ENCODE measurements at regions not wholly inside any gene's neighbourhood (a gene's known extent, or its start where the extent isn't known, plus 50 kb on each side); places are given as distances from the start of the nearest gene placed in this dataset.

- no peak for DNase-seq
These were observed 473.8 kb downstream of the TAFA4 start for GRCh38 chr3:68458581-68458980.

- DNase-seq, result no peak
These were observed 483.6 kb downstream of the TAFA4 start for GRCh38 chr3:68448510-68449383.

GRCh38 chr3:68447885-68448284 lies 484.5 kb downstream of the TAFA4 start:
- DNase-seq, result no peak

DNA sequence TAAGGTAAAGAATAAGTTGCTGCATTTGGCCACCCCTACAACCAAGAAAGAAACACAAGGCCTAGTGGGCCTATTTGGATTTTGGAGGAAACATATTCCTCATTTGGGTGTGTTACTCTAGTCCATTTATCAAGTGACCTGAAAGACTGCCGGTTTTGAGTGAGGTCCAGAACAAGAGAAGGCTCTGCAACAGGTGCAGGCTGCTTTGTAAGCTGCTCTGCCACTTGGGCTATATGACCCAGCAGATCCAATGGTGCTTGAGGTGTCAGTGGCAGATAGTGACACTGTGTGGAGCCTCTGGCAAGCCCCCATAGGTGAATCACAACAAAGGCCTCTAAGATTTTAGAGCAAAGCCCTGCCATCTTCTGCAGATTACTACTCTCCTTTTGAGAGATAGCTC lies 491.3 kb downstream of the TAFA4 start:
- DNase-seq, result no peak

GRCh38 chr3:68436619-68437401 lies 495.5 kb downstream of the TAFA4 start:
- DNase-seq, result no peak

DNA sequence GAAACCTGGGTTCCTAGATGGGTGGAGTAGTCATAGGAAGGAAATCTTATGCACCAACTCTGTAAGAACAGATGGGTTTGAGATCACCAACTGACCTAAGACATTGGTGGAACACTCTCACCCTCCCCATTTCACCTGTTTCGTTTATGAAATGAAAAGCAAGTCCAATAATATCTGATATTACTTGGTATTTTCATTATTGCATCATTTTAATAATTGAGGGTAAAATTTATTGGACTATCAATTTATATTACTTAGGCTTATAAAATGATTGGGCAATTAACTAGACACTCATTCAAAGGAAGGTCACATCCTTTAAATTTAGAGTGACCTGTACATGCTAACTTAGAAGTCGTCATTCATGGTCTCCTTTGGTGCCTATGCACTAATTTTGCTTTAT lies 503.9 kb downstream of the TAFA4 start:
- DNase-seq, result no peak

GRCh38 chr3:68424796-68425460 lies 507.4 kb downstream of the TAFA4 start:
- no peak for DNase-seq

DNA sequence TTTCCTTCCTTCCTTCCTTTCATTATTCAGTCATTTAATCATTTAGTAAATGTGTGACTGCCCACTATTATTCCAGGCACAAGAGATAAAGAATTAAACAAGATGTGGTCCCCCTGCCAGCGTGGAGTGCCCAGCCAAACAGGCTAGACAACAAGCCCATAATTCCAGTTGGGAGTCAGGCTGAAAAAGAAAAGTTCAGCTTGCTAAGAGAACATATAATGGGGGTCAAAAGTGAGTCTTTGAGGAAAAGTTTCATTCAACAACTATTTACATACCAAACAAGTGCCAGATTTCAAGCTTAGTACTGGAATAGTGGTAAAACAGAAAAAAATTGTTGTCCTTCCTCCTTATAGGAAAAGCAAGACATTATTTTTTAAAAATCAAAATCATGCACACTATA lies 523.7 kb downstream of the TAFA4 start:
- no peak for DNase-seq

DNA sequence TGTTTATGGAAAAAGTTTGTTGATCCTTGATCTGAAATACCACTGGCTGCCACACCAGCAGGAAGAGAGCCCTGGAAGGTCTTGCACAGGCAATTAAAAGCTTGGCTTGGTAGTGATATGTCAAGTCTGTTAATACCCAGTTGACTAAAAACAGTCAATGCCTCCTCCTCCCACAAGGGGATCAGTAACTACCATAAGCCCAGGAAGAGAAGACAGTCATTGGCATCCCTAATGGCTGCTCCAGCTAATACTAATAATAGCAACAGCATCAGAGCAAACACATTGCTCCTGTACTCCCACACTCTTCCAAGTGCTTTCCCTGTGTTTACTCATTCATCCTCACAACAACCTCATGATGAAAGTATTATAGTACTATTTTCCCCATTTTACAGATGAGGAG lies 528.6 kb downstream of the TAFA4 start:
- no peak for DNase-seq

DNA sequence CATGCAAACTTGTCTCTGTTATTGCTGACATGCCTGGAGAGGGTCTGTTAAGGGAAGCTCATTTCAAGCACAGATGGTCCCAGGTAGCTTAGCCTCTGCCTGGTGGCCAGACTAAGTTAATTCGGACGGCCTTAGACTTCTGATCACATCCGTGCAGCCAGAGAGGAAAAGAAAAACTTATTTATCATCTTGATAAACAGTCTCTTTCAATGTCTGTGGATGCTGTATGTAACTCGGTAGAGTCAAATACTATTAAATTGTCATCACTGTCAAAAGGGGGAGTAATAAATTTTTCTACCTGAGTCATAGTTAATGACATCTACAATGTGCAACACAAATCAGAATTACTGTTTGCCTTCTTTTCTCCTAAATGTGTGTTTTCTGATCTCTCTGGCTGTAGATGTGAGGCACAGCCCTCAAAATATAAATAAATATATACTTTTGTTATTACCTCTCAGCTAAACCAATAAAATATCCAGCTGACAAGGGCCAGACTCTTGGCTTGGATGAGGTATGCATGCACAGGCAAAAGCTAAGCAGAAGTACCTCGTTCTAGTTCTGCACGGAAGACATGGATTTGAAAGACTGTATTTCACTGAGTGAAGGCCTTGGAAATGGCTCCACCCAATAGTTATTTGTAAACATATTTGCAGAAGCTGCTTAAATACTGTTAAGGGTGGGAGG lies 530.0 kb downstream of the TAFA4 start:
- DNase-seq, result no peak

DNA sequence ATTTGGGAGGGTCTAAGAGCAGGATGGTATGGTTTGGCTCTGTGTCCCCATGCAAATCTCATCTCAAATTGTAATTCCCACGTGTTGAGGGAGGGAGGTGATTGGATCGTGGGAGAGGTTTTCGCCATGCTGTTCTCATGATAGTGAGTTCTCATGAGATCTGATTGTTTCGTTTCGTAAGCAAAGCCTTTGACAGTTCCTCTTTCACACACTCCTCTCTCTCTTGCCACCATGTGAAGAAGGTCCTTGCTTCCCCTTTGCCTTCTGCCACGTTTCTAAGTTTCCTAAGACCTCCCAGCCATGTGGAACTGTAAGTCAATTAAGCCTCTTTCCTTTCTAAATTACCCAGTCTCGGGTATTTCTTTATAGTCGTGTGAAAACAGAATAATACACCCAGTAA lies 553.7 kb downstream of the TAFA4 start:
- no peak for DNase-seq

DNA sequence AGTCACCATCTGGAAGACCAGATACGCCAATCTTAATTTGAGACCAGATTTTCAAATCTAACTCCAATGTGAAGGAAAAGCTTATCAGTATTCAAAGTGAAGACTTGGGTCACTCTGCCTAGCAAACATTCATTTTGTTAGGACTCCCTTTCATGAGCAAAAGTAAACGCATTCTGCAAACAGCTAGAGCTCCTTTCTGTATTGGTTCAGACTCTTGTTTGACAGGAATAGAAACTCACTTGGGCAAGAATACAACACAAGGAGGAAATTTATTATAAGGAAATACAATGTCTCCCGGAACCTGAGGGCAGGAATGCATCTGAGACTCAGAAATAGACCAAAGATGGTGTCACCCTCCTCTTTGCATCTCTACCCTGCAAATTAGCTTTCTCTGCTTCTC lies 558.6 kb downstream of the TAFA4 start:
- DNase-seq, result no peak

GRCh38 chr3:68363796-68364195 lies 568.6 kb downstream of the TAFA4 start:
- DNase-seq, result no peak

DNA sequence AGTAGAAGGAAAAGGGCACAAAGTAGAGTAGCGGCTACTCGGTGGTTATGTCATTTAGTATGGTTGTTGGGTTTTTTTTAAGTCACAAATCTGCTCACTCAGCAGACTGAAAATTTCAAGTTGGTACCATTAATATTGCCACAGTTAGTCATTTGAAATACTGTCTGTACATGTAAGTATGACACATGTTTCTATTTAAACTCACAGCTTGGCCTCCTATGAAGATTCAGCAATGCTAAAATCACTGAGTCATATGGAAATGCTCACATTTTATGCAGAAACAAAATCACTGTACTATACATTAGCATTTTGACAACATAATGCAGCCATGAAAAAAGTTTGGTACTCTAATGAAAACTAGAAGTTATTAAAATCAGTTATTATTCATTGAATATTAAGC lies 571.9 kb downstream of the TAFA4 start:
- DNase-seq, result no peak

GRCh38 chr3:68345781-68346180 lies 586.6 kb downstream of the TAFA4 start:
- DNase-seq, result no peak

- no peak for DNase-seq
These were observed 589.9 kb downstream of the TAFA4 start for GRCh38 chr3:68342426-68342825.

DNA sequence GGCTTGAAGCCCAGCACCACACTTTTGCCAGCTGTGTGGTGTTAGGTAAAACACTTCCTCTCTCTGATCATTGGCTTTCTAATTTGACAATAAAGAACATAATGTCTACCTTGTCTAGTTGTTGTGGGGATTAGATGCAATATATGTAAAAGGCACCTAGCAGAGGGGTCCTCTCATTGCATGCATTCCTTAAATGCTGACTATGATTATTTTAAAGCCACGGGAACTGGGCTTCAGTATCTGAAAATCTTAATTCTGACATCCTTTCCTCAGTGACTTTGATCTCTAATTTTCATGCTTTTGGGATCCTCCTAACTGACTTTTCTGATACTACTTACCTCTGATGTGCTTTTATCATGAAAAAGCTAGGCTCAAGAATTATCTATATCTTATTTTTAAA lies 596.3 kb downstream of the TAFA4 start:
- no peak for DNase-seq

DNA sequence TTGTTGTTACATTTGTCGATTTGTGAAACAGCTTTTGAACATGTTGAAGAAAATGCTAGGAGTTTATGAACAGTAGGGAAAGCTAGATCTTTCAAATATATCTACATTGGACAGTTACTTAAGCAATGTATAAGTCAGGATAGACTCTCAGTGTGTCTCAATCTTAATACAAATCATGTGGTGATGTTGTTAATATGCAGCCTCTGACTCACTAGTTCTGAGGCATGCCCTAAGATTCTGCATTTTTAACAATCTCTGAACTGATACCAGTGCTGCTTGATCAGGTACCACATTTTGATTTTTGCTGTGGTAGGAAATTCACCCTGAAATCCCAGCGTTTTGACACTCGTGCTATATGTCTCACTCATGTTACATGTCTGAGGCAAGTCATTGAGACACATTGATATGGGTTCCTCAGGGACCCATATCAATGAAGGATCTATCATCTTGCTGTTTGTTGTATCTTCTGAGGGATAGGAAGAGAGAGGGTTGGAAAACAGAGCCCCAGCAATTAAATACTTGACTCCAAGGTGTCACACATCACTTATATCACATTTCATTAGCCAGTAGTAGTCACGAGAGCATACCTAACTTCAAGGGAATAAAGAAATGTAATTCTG lies 597.9 kb downstream of the TAFA4 start:
- no peak for DNase-seq

GRCh38 chr3:68328049-68328448 lies 604.3 kb downstream of the TAFA4 start:
- no peak for DNase-seq

- DNase-seq, result no peak
These were observed 616.4 kb downstream of the TAFA4 start for GRCh38 chr3:68315964-68316363.

GRCh38 chr3:68315546-68315945 lies 616.8 kb downstream of the TAFA4 start:
- DNase-seq, result no peak

DNA sequence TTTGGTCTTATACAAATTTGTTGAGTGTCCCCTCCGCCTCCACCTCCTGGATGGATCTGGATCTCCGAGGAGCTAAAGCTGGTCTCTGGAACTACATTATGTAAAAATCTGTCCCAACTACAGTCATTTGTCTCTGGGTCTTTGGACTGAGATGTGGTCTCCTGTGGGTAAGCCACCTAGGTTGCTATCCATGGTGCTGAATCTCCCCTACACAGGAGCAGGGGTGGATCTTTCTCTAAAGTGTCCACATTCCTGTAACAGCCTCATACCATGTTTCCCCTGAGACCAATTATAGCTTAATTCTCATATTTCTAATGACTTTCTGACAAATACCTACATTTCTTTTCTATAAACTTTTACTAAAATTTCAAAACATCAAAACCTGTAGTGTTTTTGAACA lies 625.8 kb downstream of the TAFA4 start:
- DNase-seq, result no peak

- no peak for DNase-seq
These were observed 636.9 kb downstream of the TAFA4 start for GRCh38 chr3:68295457-68295856.
